ENCODE measurements at regions not wholly inside any gene's neighbourhood (a gene's known extent, or its start where the extent isn't known, plus 50 kb on each side); places are given as distances from the start of the nearest gene placed in this dataset.
"Not testable (repeated sequence)": the region's sequence is repeated elsewhere in the genome, so short reads cannot be mapped to it uniquely, and the experiment has no call there.

DNA sequence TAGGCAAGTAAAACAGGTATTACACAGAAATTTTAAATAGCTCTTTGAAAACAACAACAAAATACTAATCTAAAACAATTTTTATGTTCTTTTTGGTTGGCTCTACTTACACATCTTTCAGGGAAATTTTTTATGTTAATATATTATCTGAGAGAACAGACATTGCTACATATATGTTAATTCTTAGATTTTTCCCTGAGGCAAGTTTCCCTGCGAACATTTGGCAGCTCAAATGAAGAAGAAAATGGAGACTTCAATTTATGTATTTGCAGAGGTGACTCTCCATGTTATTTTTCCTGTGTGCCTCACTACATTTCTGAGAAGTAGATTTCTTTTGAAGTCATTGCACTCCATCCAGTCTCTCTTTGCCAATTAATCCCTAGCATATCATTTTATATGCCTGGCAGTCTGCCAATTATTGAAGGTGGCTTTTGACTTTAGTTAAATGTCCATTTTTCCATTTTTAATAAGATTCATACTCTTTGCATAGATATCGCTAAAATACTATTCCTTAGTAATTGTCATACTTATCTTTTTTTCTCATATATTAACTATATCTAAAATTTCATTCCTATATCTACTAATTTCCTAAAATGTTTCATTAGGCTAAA, 908.2 kb upstream of the CDH10 start:
- Histone ChIP-seq H3K27me3 (no peaks in the 10 kb centered on the region), H3K36me3 (no peaks in the 10 kb centered on the region), H3K9me3 (no peaks in the 10 kb centered on the region), H3K27ac (no peak overlapping the region), H3K4me1 (no peaks in the 10 kb centered on the region), H3K4me3 (no peak overlapping the region)
- TF ChIP-seq, protein P1, sequence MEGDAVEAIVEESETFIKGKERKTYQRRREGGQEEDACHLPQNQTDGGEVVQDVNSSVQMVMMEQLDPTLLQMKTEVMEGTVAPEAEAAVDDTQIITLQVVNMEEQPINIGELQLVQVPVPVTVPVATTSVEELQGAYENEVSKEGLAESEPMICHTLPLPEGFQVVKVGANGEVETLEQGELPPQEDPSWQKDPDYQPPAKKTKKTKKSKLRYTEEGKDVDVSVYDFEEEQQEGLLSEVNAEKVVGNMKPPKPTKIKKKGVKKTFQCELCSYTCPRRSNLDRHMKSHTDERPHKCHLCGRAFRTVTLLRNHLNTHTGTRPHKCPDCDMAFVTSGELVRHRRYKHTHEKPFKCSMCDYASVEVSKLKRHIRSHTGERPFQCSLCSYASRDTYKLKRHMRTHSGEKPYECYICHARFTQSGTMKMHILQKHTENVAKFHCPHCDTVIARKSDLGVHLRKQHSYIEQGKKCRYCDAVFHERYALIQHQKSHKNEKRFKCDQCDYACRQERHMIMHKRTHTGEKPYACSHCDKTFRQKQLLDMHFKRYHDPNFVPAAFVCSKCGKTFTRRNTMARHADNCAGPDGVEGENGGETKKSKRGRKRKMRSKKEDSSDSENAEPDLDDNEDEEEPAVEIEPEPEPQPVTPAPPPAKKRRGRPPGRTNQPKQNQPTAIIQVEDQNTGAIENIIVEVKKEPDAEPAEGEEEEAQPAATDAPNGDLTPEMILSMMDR (IDR thresholded peaks at IDR 0.05): no peak
- intact Hi-C loops (cut with DNase I): no loop called here
- no peak for DNase-seq (ENCODE audit: low spot score in 2 of 2)

DNA sequence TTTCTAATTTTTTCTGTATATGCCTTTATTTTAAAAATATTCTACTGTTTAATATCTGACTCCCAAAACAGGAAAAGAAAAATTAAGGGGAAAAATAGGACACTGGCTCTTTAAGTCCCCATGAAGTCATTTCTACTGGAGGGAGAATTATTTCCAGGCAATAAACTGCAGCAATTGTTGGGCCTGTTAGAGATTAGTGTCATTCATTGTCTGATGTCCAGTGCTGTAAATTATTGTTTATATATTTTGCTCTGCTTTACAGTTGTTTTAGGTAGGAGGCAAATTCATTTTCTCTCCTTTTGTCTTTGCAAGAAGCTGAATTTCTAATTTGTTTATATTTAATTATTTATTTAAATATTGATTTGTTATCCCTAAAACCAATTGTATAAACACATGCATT, 906.0 kb upstream of the CDH10 start:
- no peak for DNase-seq (ENCODE audit: low spot score in 2 of 2)

DNA sequence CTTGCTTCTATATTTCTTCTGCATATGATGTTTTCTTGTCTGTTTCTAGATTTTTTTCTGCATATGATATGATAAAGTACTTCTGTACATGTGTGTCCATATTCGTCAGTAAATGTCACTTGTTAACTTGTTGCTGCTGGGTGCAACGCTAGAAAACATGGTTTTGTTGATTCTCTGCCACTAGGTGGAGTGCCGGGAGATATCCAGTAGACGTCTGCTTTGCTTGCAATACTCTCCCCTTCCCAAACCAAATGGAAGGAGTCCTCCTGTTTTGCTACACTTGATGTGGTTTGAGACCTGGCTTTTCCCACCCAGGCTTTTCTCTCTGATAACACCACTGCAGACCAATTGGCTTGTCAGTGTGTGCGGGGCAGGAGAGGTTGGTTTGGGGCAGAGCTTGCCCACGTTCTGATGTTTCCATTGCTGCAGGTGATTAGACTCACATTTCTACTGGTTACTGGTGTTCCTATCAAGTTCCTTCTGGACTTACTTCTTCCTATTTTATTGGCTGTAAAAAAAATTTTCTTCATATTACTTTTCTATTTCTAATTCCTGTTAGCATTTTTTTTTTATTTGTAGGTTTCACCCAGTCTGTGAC, 900.0 kb upstream of the CDH10 start:
- Histone ChIP-seq H3K36me3 (no peaks in the 10 kb centered on the region), H3K27me3 (no peaks in the 10 kb centered on the region), H3K9me3 (no peaks in the 10 kb centered on the region), H3K4me3 (no peak overlapping the region), H3K27ac (no peak overlapping the region), H3K4me1 (no peaks in the 10 kb centered on the region)
- no peak for DNase-seq (ENCODE audit: low spot score in 2 of 2)
- TF ChIP-seq, protein P1 (IDR thresholded peaks at IDR 0.05): peak in 1 of 3 experiments; percentile 26
- intact Hi-C loops (cut with DNase I): no loop called here

More for the DNA sequence above, 906.0 kb upstream of the CDH10 start:
- intact Hi-C loops (cut with DNase I): no loop called here
- Histone ChIP-seq H3K4me3 (no peak overlapping the region), H3K36me3 (no peaks in the 10 kb centered on the region), H3K4me1 (no peaks in the 10 kb centered on the region), H3K9me3 (no peaks in the 10 kb centered on the region), H3K27me3 (no peaks in the 10 kb centered on the region), H3K27ac (no peak overlapping the region)
- TF ChIP-seq, protein P1 (IDR thresholded peaks at IDR 0.05): no peak

DNA sequence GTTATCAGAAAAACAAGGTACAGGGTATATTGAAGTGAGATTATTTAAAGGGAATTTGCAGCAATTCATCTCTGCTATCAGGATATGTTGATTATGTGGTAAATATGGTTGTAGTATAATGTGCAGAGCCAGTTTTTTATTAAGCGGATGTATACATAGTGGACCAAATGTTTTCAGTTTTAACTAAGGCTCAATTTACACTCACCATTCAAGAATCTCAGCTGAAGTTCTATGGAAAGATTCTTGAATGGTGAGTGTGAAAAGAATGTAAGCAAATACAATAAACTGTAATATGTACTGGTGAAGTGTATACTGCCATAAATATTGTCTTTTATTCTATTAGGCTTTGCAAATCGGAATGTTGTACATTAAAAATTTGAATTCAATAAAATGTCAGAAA, 895.9 kb upstream of the CDH10 start:
- intact Hi-C loops (cut with DNase I): no loop called here
- no peaks in the 10 kb centered on the region for H3K4me1 ChIP-seq
- no peaks in the 10 kb centered on the region for H3K36me3 ChIP-seq
- DNase-seq (ENCODE audit: low spot score in 2 of 2): no peak
- H3K4me3 ChIP-seq: no peak overlapping the region
- TF ChIP-seq, protein P1 (IDR thresholded peaks at IDR 0.05): no peak
- no peaks in the 10 kb centered on the region for H3K27me3 ChIP-seq
- H3K9me3 ChIP-seq: no peaks in the 10 kb centered on the region
- no peak overlapping the region for H3K27ac ChIP-seq

DNA sequence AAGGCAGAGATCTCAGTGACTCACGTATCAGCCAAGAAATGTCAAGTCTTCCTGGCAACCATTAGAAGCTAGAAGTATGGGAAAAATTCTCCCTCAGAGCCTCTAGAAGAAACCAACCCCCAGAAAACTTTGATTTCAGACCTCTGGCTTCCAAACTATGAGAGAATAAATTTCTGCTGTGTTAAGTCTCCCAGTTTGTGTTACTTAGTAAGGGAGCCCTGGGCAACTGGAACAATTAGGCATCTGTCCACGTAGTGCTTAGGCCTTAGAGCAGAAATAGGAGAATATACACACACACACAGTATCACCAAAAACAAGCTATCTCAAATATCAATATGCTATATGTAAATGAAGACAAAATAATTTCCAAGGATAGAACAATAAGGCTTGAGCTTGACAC, 894.8 kb upstream of the CDH10 start:
- Histone ChIP-seq H3K27ac (no peak overlapping the region), H3K36me3 (no peaks in the 10 kb centered on the region), H3K9me3 (no peaks in the 10 kb centered on the region), H3K4me3 (no peak overlapping the region), H3K4me1 (no peaks in the 10 kb centered on the region), H3K27me3 (no peaks in the 10 kb centered on the region)
- TF ChIP-seq, protein P1 (IDR thresholded peaks at IDR 0.05): no peak
- DNase-seq (ENCODE audit: low spot score in 2 of 2): no peak
- intact Hi-C loops (cut with DNase I): no loop called here

DNA sequence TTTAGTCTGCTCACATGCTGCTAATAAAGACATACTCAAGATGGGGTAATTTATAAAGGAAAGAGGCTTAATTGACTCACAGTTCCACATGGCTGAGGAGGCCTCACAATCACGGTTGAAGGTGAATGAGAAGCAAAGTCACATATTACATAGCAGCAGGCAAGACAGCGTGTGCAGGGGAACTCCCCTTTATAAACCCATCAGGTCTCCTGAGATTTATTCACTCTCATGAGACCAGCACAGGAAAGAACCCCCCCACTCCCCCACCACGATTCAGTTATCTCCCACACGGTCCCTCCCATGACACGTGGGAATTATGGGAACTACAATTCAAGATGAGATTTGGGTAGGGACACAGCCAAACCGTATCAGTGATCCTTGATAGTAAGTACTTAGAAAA, 891.7 kb upstream of the CDH10 start:
- H3K9me3 ChIP-seq; H3K36me3 ChIP-seq; intact Hi-C loops (cut with DNase I): not testable (repeated sequence)

More for the DNA sequence above, 891.7 kb upstream of the CDH10 start:
- not testable (repeated sequence) for H3K4me1 ChIP-seq; H3K27me3 ChIP-seq; H3K27ac ChIP-seq; H3K4me3 ChIP-seq; DNase-seq (ENCODE audit: low spot score in 2 of 2)
